HepG2 (cell line): ENCODE measurements at regions not wholly inside any gene's neighbourhood (a gene's known extent, or its start where the extent isn't known, plus 50 kb on each side); places are given as distances from the start of the nearest gene placed in this dataset.

Experiments
- ATAC-seq: fragments of 200-7000 bp; cut with Tn5 transposase; 3 replicates; pipeline ENCODE4 v1.9.1; 2020; ENCODE audit warnings: mild to moderate bottlenecking, moderate library complexity
- BruUV-seq: library from RNA; stranded (reverse); fragments of 400-500 nt; replicated peaks from 2 replicates; lab custom pipeline; 2021; lab: Mats Ljungman, UMichigan
- CTCF ChIA-PET: fragments of 300-600 bp; formaldehyde crosslinking; extraction: SDS; loops from one replicate; lab custom pipeline; 2021; ENCODE audit warnings: low total read pairs, inconsistent platforms, low intra/inter-chr PET ratio; lab: Yijun Ruan, JAX
- POLR2A ChIA-PET: fragments of 350-600 bp; sonication (Branson Sonifier 250); formaldehyde crosslinking; loops from one replicate; lab custom pipeline; 2020; ENCODE audit warnings: antibody characterized with exemption, inconsistent platforms; lab: Yijun Ruan, JAX
- DNase-seq: peaks from one replicate; pipeline ENCODE4 v3.0.0-alpha.2; 2015; ENCODE audit warnings: low spot score
- FAIRE-seq: peaks from 3 replicates; lab custom pipeline; 2011; peaks lifted over from hg19 to GRCh38; lab: Jason Lieb, UNC
- H2AFZ ChIP-seq: one replicate; pipeline ENCODE4 v1.6.1; 2011; ENCODE audit warnings: low read length, inconsistent platforms
- H3K27ac ChIP-seq: fragments of 300-600 bp; 3 replicates; pipeline ENCODE4 v1.8.0; 2011; ENCODE audit warnings: mixed run types, mild to moderate bottlenecking, mixed read lengths, low read length, inconsistent platforms; ENCODE audit not compliant: insufficient read depth; ENCODE audit errors: extremely low read length
- H3K27me3 ChIP-seq, 2 experiments: fragments of 200-600 bp in 1 of 2; 2 replicates in 1 of 2; 3 replicates in 1 of 2; pipeline versions ENCODE4 v1.6.0 to v1.8.0; 2011; ENCODE audit warnings: low read length in 2 of 2, mild to moderate bottlenecking in 2 of 2, moderate library complexity in 2 of 2, inconsistent platforms in 1 of 2; ENCODE audit not compliant: insufficient read depth in 2 of 2, control insufficient read depth in 1 of 2
- H3K36me3 ChIP-seq, 2 experiments: fragments of 200-600 bp in 1 of 2; replicated peaks in 1 of 2; 2 replicates in 1 of 2; 3 replicates in 1 of 2; pipeline versions ENCODE4 v1.5.1 to v1.8.0; 2011; ENCODE audit warnings: low read length in 2 of 2, inconsistent platforms in 1 of 2; ENCODE audit not compliant: insufficient read depth in 2 of 2, control insufficient read depth in 1 of 2
- H3K4me1 ChIP-seq: 2 replicates; pipeline ENCODE4 v1.5.1; 2012; ENCODE audit warnings: low read length, inconsistent platforms; ENCODE audit not compliant: insufficient read depth
- H3K4me2 ChIP-seq: 2 replicates; pipeline ENCODE4 v1.6.0; 2011; ENCODE audit warnings: low read depth, low read length, inconsistent platforms
- H3K4me3 ChIP-seq, 3 experiments: fragments of 200-600 bp in 1 of 3; sonication (generic), shearing (Covaris generic) in 1 of 3; replicated peaks in 1 of 3; 2 replicates each; pipeline ENCODE4 v1.5.1; 2011 to 2016; ENCODE audit warnings: low read length in 3 of 3, inconsistent platforms in 2 of 3, low read depth in 2 of 3, mild to moderate bottlenecking in 2 of 3, control low read depth in 1 of 3, mixed read lengths in 1 of 3; ENCODE audit not compliant: insufficient read depth in 1 of 3
- H3K79me2 ChIP-seq: one replicate; pipeline ENCODE4 v1.6.1; 2011; ENCODE audit warnings: low read length, inconsistent platforms; ENCODE audit not compliant: insufficient read depth
- H3K9ac ChIP-seq: 2 replicates; pipeline ENCODE4 v1.6.0; 2011; ENCODE audit warnings: mild to moderate bottlenecking, low read depth, low read length, inconsistent platforms; ENCODE audit not compliant: insufficient read depth
- H3K9me3 ChIP-seq: 2 replicates; pipeline ENCODE4 v1.5.1; 2012; ENCODE audit warnings: mild to moderate bottlenecking, low read length
- H4K20me1 ChIP-seq: 2 replicates; pipeline ENCODE4 v1.6.0; 2011; ENCODE audit warnings: inconsistent platforms, mild to moderate bottlenecking, low read length, moderate library complexity; ENCODE audit not compliant: insufficient read depth
- CENPT ChIP-seq: sonication (generic); formaldehyde crosslinking; IDR thresholded peaks from 2 replicates; pipeline ENCODE4 v1.8.0; 2022; ENCODE audit warnings: low read depth, mild to moderate bottlenecking, moderate library complexity, missing genetic modification reagents
- CHD4 ChIP-seq: fragments of 200-600 bp; sonication (generic); IDR thresholded peaks from 2 replicates; pipeline ENCODE4 v1.7.0; 2017; ENCODE audit warnings: mild to moderate bottlenecking, low read length, borderline replicate concordance
- DR1 ChIP-seq: sonication (generic); formaldehyde crosslinking; IDR thresholded peaks from 2 replicates; pipeline ENCODE4 v1.8.0; 2021; ENCODE audit warnings: mild to moderate bottlenecking, missing genetic modification reagents, inconsistent platforms
- ERF ChIP-seq: IDR thresholded peaks from 2 replicates; pipeline ENCODE4 v1.6.1; 2018; ENCODE audit warnings: missing biosample characterization, missing genetic modification reagents
- HES4 ChIP-seq: sonication (generic); formaldehyde crosslinking; IDR thresholded peaks from 2 replicates; pipeline ENCODE4 v1.9.0; 2021; ENCODE audit warnings: mild to moderate bottlenecking, missing genetic modification reagents, borderline replicate concordance
- HIC2 ChIP-seq: sonication (generic); formaldehyde crosslinking; IDR thresholded peaks from 2 replicates; pipeline ENCODE4 v1.9.0; 2022; ENCODE audit warnings: low read depth, missing genetic modification reagents
- NFE2 ChIP-seq: sonication (generic); formaldehyde crosslinking; IDR thresholded peaks from 2 replicates; pipeline ENCODE4 v1.4.0; 2020; ENCODE audit warnings: missing genetic modification reagents
- SSRP1 ChIP-seq: IDR thresholded peaks from 2 replicates; pipeline ENCODE4 v1.6.1; 2016; ENCODE audit warnings: control low read depth
- TBX3 ChIP-seq: fragments of 450-650 bp; IDR thresholded peaks from 2 replicates; pipeline ENCODE4 v1.6.1; 2017; ENCODE audit warnings: antibody characterized with exemption, mild to moderate bottlenecking, inconsistent platforms, borderline replicate concordance
- TCF7 ChIP-seq: sonication (generic); IDR thresholded peaks from 2 replicates; pipeline ENCODE4 v1.6.1; 2016; ENCODE audit warnings: antibody characterized with exemption, low read depth
- ZKSCAN8 ChIP-seq: IDR thresholded peaks from 2 replicates; pipeline ENCODE4 v1.6.1; 2016; ENCODE audit warnings: borderline replicate concordance, missing genetic modification reagents, missing compliant biosample characterization
- ZNF251 ChIP-seq: sonication (generic); formaldehyde crosslinking; IDR thresholded peaks from 2 replicates; pipeline ENCODE4 v1.9.0; 2021; ENCODE audit warnings: mild to moderate bottlenecking, missing genetic modification reagents
- ZNF484 ChIP-seq: sonication (generic); formaldehyde crosslinking; IDR thresholded peaks from 2 replicates; pipeline ENCODE4 v1.5.1; 2020; ENCODE audit warnings: mild to moderate bottlenecking, low read depth, missing genetic modification reagents, borderline replicate concordance
- ZNF616 ChIP-seq: sonication (generic); formaldehyde crosslinking; IDR thresholded peaks from 2 replicates; pipeline ENCODE4 v1.5.0; 2020; ENCODE audit warnings: low read depth, mild to moderate bottlenecking, missing genetic modification reagents
- ZNF644 ChIP-seq: IDR thresholded peaks from 2 replicates; pipeline ENCODE4 v1.6.1; 2016; ENCODE audit warnings: low read depth
- ZNF724P ChIP-seq: sonication (generic); formaldehyde crosslinking; IDR thresholded peaks from 2 replicates; pipeline ENCODE4 v1.8.0; 2022; ENCODE audit warnings: missing genetic modification reagents, borderline replicate concordance
- WGBS: methylation state at CpG from one replicate; pipeline ENCODE4 v1.1.6; 2017; ENCODE audit warnings: low lambda C conversion rate; 5-methylcytosine and 5-hydroxymethylcytosine counted together
- in situ Hi-C: cut with HindIII; loops from 2 replicates; pipeline ENCODE4 v1.10.0; 2017; ENCODE audit warnings: low pct_unique_long_range_greater_than_20kb; ENCODE audit not compliant: extremely low pct_ligation_motif_present
- intact Hi-C: fragments of 100-400 bp; cut with micrococcal nuclease; formaldehyde crosslinking; loops from one replicate; pipeline ENCODE4 v1.10.0; 2022; ENCODE audit not compliant: unreplicated experiment
- TF ChIP-seq, protein P1 (sequence below): IDR thresholded peaks from 2 replicates; pipeline ENCODE4 v1.6.1; 2016; ENCODE audit warnings: mild to moderate bottlenecking
- TF ChIP-seq, protein P2 (sequence below): sonication (generic); formaldehyde crosslinking; IDR thresholded peaks from 2 replicates; pipeline ENCODE4 v1.8.1; 2023; ENCODE audit warnings: mild to moderate bottlenecking, moderate library complexity, missing genetic modification reagents

GRCh38 chr13:22064854-22065620 lies 394.2 kb downstream of the FGF9 start:
- H4K20me1 ChIP-seq: no peaks in the 10 kb centered on the region
- H3K36me3 ChIP-seq: no peaks in the 10 kb centered on the region
- H3K27ac ChIP-seq: no peak overlapping the region
- intact Hi-C loops (no loop called here), in situ Hi-C loops (no loop called here)
- no peak for TF ChIP-seq ZNF251 (CRISPR knock-in tag)
- TF ChIP-seq, protein P1, sequence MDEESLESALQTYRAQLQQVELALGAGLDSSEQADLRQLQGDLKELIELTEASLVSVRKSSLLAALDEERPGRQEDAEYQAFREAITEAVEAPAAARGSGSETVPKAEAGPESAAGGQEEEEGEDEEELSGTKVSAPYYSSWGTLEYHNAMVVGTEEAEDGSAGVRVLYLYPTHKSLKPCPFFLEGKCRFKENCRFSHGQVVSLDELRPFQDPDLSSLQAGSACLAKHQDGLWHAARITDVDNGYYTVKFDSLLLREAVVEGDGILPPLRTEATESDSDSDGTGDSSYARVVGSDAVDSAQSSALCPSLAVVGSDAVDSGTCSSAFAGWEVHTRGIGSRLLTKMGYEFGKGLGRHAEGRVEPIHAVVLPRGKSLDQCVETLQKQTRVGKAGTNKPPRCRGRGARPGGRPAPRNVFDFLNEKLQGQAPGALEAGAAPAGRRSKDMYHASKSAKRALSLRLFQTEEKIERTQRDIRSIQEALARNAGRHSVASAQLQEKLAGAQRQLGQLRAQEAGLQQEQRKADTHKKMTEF (CRISPR knock-in tag): no peak
- no peak for TF ChIP-seq ERF (CRISPR knock-in tag)
- TF ChIP-seq CHD4: no peak
- TF ChIP-seq ZNF644 (CRISPR knock-in tag): no peak
- no peak for TF ChIP-seq CENPT (CRISPR knock-in tag)
- no peak for TF ChIP-seq ZNF616
- TF ChIP-seq HES4 (CRISPR knock-in tag): no peak
- TF ChIP-seq TBX3: no peak
- no peak for TF ChIP-seq ZNF724P (CRISPR knock-in tag)
- TF ChIP-seq, protein P2, sequence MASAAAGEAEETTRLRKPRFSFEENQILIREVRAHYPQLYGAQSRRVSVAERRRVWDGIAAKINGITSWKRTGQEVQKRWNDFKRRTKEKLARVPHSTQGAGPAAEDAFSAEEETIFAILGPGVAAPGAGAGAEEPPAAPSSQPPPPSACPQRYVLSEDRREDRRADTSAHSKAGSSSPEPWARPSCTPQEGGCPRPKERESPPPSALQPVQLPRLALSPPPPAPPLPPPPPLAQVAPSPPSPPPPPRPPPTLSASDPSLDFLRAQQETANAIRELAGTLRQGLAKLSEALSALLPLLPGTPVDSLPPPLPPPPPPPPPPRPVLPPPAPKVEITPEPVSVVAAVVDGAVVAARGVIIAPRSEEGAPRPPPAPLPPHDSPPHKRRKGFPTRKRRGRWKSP (CRISPR knock-in tag): no peak
- no peak for TF ChIP-seq ZKSCAN8 (CRISPR knock-in tag)
- TF ChIP-seq HIC2 (CRISPR knock-in tag): no peak
- TF ChIP-seq TCF7: no peak
- no peak for TF ChIP-seq ZNF484
- no peak for TF ChIP-seq NFE2
- no peak for TF ChIP-seq DR1 (CRISPR knock-in tag)
- TF ChIP-seq SSRP1 (CRISPR knock-in tag): no peak
- no TSS peak for BruUV-seq
- H3K9ac ChIP-seq: no peak overlapping the region
- no peak overlapping the region for H3K4me2 ChIP-seq
- 51% methylated on average over 13 of the region's 13 CpGs for WGBS
- H3K27me3 ChIP-seq: no peaks in the 10 kb centered on the region
- ATAC-seq (no peak), FAIRE-seq (no peak), DNase-seq (no peak)
- no peaks in the 10 kb centered on the region for H3K4me1 ChIP-seq
- POLR2A ChIA-PET: no interaction called here
- H3K9me3 ChIP-seq: no peaks in the 10 kb centered on the region
- H2AFZ ChIP-seq: no peak overlapping the region
- no peaks in the 10 kb centered on the region for H3K79me2 ChIP-seq
- H3K4me3 ChIP-seq: no peak overlapping the region
- CTCF ChIA-PET: no interaction called here
